ENCODE measurements at regions not wholly inside any gene's neighbourhood (a gene's known extent, or its start where the extent isn't known, plus 50 kb on each side); places are given as distances from the start of the nearest gene placed in this dataset.
"Not testable (repeated sequence)": the region's sequence is repeated elsewhere in the genome, so short reads cannot be mapped to it uniquely, and the experiment has no call there.

- Histone ChIP-seq H4K20me1 (ENCODE audit: insufficient read depth, low read length) (no peaks in the 10 kb centered on the region), H3F3A (ENCODE audit: insufficient read depth, low read length) (no peaks in the 10 kb centered on the region), H3K9me3 (ENCODE audit: low read length) (no peaks in the 10 kb centered on the region), H3K4me2 (ENCODE audit: low read length) (no peak overlapping the region), H3K9ac (ENCODE audit: low read length) (no peak overlapping the region), H3K9me2 (ENCODE audit: low read depth, low read length) (no peaks in the 10 kb centered on the region), H3K79me2 (ENCODE audit: insufficient read depth, low read length) (no peaks in the 10 kb centered on the region), H3K4me3 (ENCODE audit: low read depth, low read length, poor library complexity, severe bottlenecking) (no peak overlapping the region), H3K27ac (ENCODE audit: low read depth, low read length, poor library complexity, severe bottlenecking) (no peak overlapping the region), H3K27me3 (ENCODE audit: insufficient read depth, low read length) (no peaks in the 10 kb centered on the region), H3K4me1 (ENCODE audit: insufficient read depth, low read length, severe bottlenecking) (no peaks in the 10 kb centered on the region), H3K36me3 (ENCODE audit: insufficient read depth, low read length) (no peaks in the 10 kb centered on the region), H2AFZ (ENCODE audit: low read length) (no peak overlapping the region)
- TF ChIP-seq, protein P1, sequence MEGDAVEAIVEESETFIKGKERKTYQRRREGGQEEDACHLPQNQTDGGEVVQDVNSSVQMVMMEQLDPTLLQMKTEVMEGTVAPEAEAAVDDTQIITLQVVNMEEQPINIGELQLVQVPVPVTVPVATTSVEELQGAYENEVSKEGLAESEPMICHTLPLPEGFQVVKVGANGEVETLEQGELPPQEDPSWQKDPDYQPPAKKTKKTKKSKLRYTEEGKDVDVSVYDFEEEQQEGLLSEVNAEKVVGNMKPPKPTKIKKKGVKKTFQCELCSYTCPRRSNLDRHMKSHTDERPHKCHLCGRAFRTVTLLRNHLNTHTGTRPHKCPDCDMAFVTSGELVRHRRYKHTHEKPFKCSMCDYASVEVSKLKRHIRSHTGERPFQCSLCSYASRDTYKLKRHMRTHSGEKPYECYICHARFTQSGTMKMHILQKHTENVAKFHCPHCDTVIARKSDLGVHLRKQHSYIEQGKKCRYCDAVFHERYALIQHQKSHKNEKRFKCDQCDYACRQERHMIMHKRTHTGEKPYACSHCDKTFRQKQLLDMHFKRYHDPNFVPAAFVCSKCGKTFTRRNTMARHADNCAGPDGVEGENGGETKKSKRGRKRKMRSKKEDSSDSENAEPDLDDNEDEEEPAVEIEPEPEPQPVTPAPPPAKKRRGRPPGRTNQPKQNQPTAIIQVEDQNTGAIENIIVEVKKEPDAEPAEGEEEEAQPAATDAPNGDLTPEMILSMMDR (IDR thresholded peaks at IDR 0.05; ENCODE audit: low read length) = no peak
- TF ChIP-seq EZH2 (IDR thresholded peaks at IDR 0.05; ENCODE audit: borderline replicate concordance, low read length) = no peak
Observed at GRCh38 chr10:81200801-81201200, 663.1 kb downstream of the SH2D4B start.

GRCh38 chr10:81207359-81207758 lies 667.6 kb upstream of the NRG3 start:
- not testable (repeated sequence) for H3K9ac ChIP-seq (ENCODE audit: low read length); H3K9me2 ChIP-seq (ENCODE audit: low read depth, low read length); H3K4me3 ChIP-seq (ENCODE audit: low read depth, low read length, poor library complexity, severe bottlenecking); H2AFZ ChIP-seq (ENCODE audit: low read length); H3K36me3 ChIP-seq (ENCODE audit: insufficient read depth, low read length); H3K9me3 ChIP-seq (ENCODE audit: low read length); H4K20me1 ChIP-seq (ENCODE audit: insufficient read depth, low read length); H3K27me3 ChIP-seq (ENCODE audit: insufficient read depth, low read length); H3K79me2 ChIP-seq (ENCODE audit: insufficient read depth, low read length); H3F3A ChIP-seq (ENCODE audit: insufficient read depth, low read length); H3K27ac ChIP-seq (ENCODE audit: low read depth, low read length, poor library complexity, severe bottlenecking); H3K4me2 ChIP-seq (ENCODE audit: low read length); H3K4me1 ChIP-seq (ENCODE audit: insufficient read depth, low read length, severe bottlenecking)

- Histone ChIP-seq H3K9me2 (ENCODE audit: low read depth, low read length) (no peaks in the 10 kb centered on the region), H4K20me1 (ENCODE audit: insufficient read depth, low read length) (no peaks in the 10 kb centered on the region), H3K4me1 (ENCODE audit: insufficient read depth, low read length, severe bottlenecking) (no peaks in the 10 kb centered on the region), H3K27ac (ENCODE audit: low read depth, low read length, poor library complexity, severe bottlenecking) (no peak overlapping the region), H3K36me3 (ENCODE audit: insufficient read depth, low read length) (no peaks in the 10 kb centered on the region), H3K4me3 (ENCODE audit: low read depth, low read length, poor library complexity, severe bottlenecking) (no peak overlapping the region), H3K79me2 (ENCODE audit: insufficient read depth, low read length) (no peaks in the 10 kb centered on the region), H3K9ac (ENCODE audit: low read length) (no peak overlapping the region), H3K9me3 (ENCODE audit: low read length) (no peaks in the 10 kb centered on the region), H3K4me2 (ENCODE audit: low read length) (no peak overlapping the region), H3F3A (ENCODE audit: insufficient read depth, low read length) (no peaks in the 10 kb centered on the region), H2AFZ (ENCODE audit: low read length) (no peak overlapping the region), H3K27me3 (ENCODE audit: insufficient read depth, low read length) (no peaks in the 10 kb centered on the region)
- TF ChIP-seq EZH2 (IDR thresholded peaks at IDR 0.05; ENCODE audit: borderline replicate concordance, low read length) = no peak
- TF ChIP-seq, protein P1 (IDR thresholded peaks at IDR 0.05; ENCODE audit: low read length) = no peak
Observed at GRCh38 chr10:81213370-81213769, 661.6 kb upstream of the NRG3 start.

GRCh38 chr10:81215498-81215897 lies 659.5 kb upstream of the NRG3 start:
- no peaks in the 10 kb centered on the region for H3K79me2 ChIP-seq (ENCODE audit: insufficient read depth, low read length)
- no peaks in the 10 kb centered on the region for H3K9me3 ChIP-seq (ENCODE audit: low read length)
- no peaks in the 10 kb centered on the region for H4K20me1 ChIP-seq (ENCODE audit: insufficient read depth, low read length)
- no peak for TF ChIP-seq EZH2 (IDR thresholded peaks at IDR 0.05; ENCODE audit: borderline replicate concordance, low read length)
- TF ChIP-seq, protein P1 (IDR thresholded peaks at IDR 0.05; ENCODE audit: low read length) = no peak
- H3K4me3 ChIP-seq (ENCODE audit: low read depth, low read length, poor library complexity, severe bottlenecking) = no peak overlapping the region
- no peak overlapping the region for H2AFZ ChIP-seq (ENCODE audit: low read length)
- H3K9me2 ChIP-seq (ENCODE audit: low read depth, low read length) = no peaks in the 10 kb centered on the region
- no peak overlapping the region for H3K4me2 ChIP-seq (ENCODE audit: low read length)
- H3K27me3 ChIP-seq (ENCODE audit: insufficient read depth, low read length) = no peaks in the 10 kb centered on the region
- no peaks in the 10 kb centered on the region for H3F3A ChIP-seq (ENCODE audit: insufficient read depth, low read length)
- no peaks in the 10 kb centered on the region for H3K36me3 ChIP-seq (ENCODE audit: insufficient read depth, low read length)
- no peaks in the 10 kb centered on the region for H3K4me1 ChIP-seq (ENCODE audit: insufficient read depth, low read length, severe bottlenecking)
- H3K9ac ChIP-seq (ENCODE audit: low read length) = no peak overlapping the region
- H3K27ac ChIP-seq (ENCODE audit: low read depth, low read length, poor library complexity, severe bottlenecking) = no peak overlapping the region
